ENCODE measurements at regions not wholly inside any gene's neighbourhood (a gene's known extent, or its start where the extent isn't known, plus 50 kb on each side); places are given as distances from the start of the nearest gene placed in this dataset.

- TF ChIP-seq CTCF (IDR thresholded peaks at IDR 0.05), result no peak
- no peak for TF ChIP-seq POLR2AphosphoS5 (IDR thresholded peaks at IDR 0.05; ENCODE audit: low read depth, low read length)
- TF ChIP-seq TCF7L2 (IDR thresholded peaks at IDR 0.05; ENCODE audit: low read depth, low read length), result no peak
- no peak for TF ChIP-seq SIN3A (IDR thresholded peaks at IDR 0.05; ENCODE audit: borderline replicate concordance, insufficient read depth, low read depth, low read length)
Observed at GRCh38 chr6:15736297-15736696, 73.5 kb upstream of the DTNBP1 start.

All from Panc1 (cell line).